ENCODE measurements at regions not wholly inside any gene's neighbourhood (a gene's known extent, or its start where the extent isn't known, plus 50 kb on each side); places are given as distances from the start of the nearest gene placed in this dataset.
"Not testable (repeated sequence)": the region's sequence is repeated elsewhere in the genome, so short reads cannot be mapped to it uniquely, and the experiment has no call there.

GRCh38 chr11:13546092-13546491, 50.3 kb upstream of the PTH start:
- not testable (repeated sequence) for H3K4me2 ChIP-seq (ENCODE audit: low read length); H2BK120ac ChIP-seq (ENCODE audit: insufficient read depth, low read length, poor library complexity); H3K4me1 ChIP-seq (ENCODE audit: control insufficient read depth in 1 of 2, insufficient read depth in 2 of 2, low read length in 2 of 2); H3K36me3 ChIP-seq (ENCODE audit: control insufficient read depth in 1 of 2, insufficient read depth in 2 of 2, low read length in 2 of 2); H4K8ac ChIP-seq (ENCODE audit: low read depth, low read length); H3K14ac ChIP-seq (ENCODE audit: low read length); H3K79me2 ChIP-seq (ENCODE audit: control insufficient read depth, insufficient read depth, low read length, poor library complexity); H2AFZ ChIP-seq (ENCODE audit: insufficient read depth, low read length, poor library complexity); H3K9ac ChIP-seq (ENCODE audit: low read length); H2AK5ac ChIP-seq (ENCODE audit: low read length); H2BK5ac ChIP-seq (ENCODE audit: low read depth, low read length, poor library complexity); H3K79me1 ChIP-seq (ENCODE audit: low read length); H3K4me3 ChIP-seq (ENCODE audit: low read depth, low read length); H3K27me3 ChIP-seq (ENCODE audit: insufficient read depth, low read length); H2BK12ac ChIP-seq (ENCODE audit: low read length); H3K9me3 ChIP-seq (ENCODE audit: insufficient read depth, low read depth, low read length); H4K91ac ChIP-seq (ENCODE audit: low read depth, low read length); H4K12ac ChIP-seq (ENCODE audit: low read depth, low read length); H3K18ac ChIP-seq (ENCODE audit: low read length); DNase-seq; H3K4ac ChIP-seq (ENCODE audit: low read depth, low read length); H3K23ac ChIP-seq (ENCODE audit: low read length); H3K27ac ChIP-seq (ENCODE audit: low read depth, low read length)
- WGBS (ENCODE audit: extremely low coverage, insufficient coverage, insufficient read length) = no CpG with 5 or more reads among the region's 2 CpGs

Measured in trophoblast cell (in vitro differentiated cells and primary cell).